Activated naive CD8-positive, alpha-beta T cell treated with anti-CD3 and anti-CD28 coated beads for 36 hours (primary cell): ENCODE measurements at regions not wholly inside any gene's neighbourhood (a gene's known extent, or its start where the extent isn't known, plus 50 kb on each side); places are given as distances from the start of the nearest gene placed in this dataset.

Experiments used
- DNase-seq: peaks from one replicate; pipeline ENCODE4 v3.0.0; 2021
- H3K27ac Mint-ChIP-seq: one replicate; pipeline ENCODE4 v1.8.0; 2022; ENCODE audit warnings: mild to moderate bottlenecking, moderate library complexity, mixed read lengths
- H3K27me3 Mint-ChIP-seq: one replicate; pipeline ENCODE4 v1.8.0; 2022; ENCODE audit warnings: mild to moderate bottlenecking, mixed read lengths
- H3K36me3 Mint-ChIP-seq: one replicate; pipeline ENCODE4 v1.8.0; 2021; ENCODE audit warnings: mild to moderate bottlenecking, mixed read lengths
- H3K4me1 Mint-ChIP-seq: one replicate; pipeline ENCODE4 v1.8.0; 2021; ENCODE audit warnings: mixed read lengths
- H3K4me3 Mint-ChIP-seq: one replicate; pipeline ENCODE4 v1.8.0; 2022; ENCODE audit warnings: mild to moderate bottlenecking, moderate library complexity, mixed read lengths
- H3K9me3 Mint-ChIP-seq: one replicate; pipeline ENCODE4 v1.8.0; 2022; ENCODE audit warnings: mixed read lengths

DNA sequence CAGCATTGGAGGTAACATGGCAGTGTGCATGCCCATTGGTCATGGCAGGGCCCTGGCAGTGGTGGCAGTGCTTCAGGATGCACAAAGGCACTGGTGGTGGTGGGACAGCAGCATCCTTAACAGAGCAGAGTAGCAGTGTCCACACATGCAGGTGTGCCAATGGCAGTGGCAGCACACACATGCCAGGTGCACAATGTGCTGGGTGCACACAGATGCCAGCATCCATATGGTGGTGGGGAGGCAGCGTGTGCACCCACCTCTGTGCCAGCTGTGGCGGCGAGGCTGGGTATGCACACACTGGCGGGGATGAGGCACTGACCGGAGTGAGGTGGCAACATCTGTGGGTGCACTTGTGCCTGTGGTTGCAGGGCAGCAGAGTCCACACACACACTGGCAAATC is 150.6 kb downstream of the SI start:
- H3K27me3 Mint-ChIP-seq, result no peaks in the 10 kb centered on the region
- H3K9me3 Mint-ChIP-seq, result peaks cover 9% of the 10 kb centered on the region
- H3K4me3 Mint-ChIP-seq, result no peak overlapping the region
- H3K36me3 Mint-ChIP-seq, result no peaks in the 10 kb centered on the region
- no peaks in the 10 kb centered on the region for H3K4me1 Mint-ChIP-seq
- H3K27ac Mint-ChIP-seq, result no peak overlapping the region
- no peak for DNase-seq

GRCh38 chr3:164918905-164919304 is 159.4 kb downstream of the SI start:
- H3K27ac Mint-ChIP-seq, result no peak overlapping the region
- no peaks in the 10 kb centered on the region for H3K27me3 Mint-ChIP-seq
- no peak for DNase-seq
- no peak overlapping the region for H3K4me3 Mint-ChIP-seq
- no peaks in the 10 kb centered on the region for H3K36me3 Mint-ChIP-seq
- H3K4me1 Mint-ChIP-seq, result no peaks in the 10 kb centered on the region
- H3K9me3 Mint-ChIP-seq, result peaks cover 8% of the 10 kb centered on the region

DNA sequence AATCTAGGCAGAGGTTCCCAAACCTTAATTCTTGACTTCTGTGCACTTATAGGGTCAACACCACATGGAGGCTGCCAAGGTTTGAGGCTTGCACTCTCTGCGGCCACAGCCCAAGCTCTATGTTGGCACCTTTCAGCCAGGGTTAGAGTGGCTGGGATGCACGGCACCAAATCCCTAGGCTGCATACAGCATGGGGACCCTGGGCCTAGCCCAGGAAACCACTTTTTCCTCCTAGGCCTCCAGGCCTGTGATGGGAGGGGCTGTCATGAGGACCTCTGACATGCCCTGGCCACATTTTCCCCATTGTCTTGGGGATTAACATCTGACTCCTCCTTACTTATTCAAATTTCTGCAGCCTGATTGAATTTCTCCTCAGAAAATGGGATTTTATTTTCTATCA is 165.4 kb downstream of the SI start:
- Mint-ChIP-seq H3K4me1 (no peaks in the 10 kb centered on the region), H3K9me3 (peaks cover 8% of the 10 kb centered on the region), H3K27ac (no peak overlapping the region), H3K27me3 (no peaks in the 10 kb centered on the region), H3K36me3 (no peaks in the 10 kb centered on the region), H3K4me3 (no peak overlapping the region)
- DNase-seq, result no peak

DNA sequence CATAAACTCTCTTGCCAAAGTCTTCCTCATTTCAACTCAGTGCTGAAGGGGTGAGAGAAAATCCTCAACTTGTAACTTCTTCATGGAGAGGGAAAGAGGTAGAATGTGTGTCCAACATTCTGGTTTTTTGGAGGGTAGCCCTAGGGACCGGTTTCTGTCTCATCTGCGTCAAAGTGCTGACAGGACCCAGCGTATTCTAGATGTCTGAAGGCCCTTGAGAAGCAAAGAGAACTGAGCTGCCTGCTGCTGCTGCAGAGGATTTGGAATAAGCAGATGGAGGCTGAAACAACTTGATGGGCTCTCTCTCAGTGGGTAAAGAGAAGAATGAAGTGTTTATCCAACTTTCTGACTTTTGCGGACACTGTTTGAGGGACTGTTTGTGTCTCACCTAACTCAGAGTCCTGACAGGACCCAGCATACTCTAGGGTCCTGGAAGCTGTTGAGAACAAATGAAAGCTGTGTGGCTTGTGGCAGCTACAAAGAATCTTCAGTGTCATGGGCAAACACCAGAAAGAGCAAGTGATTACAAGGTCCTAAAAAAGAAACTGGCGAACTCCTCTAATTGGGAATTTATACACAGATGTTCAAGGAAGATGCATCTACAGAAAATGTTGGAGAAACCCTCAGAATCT is 174.4 kb downstream of the SI start:
- H3K4me3 Mint-ChIP-seq, result no peak overlapping the region
- no peaks in the 10 kb centered on the region for H3K27me3 Mint-ChIP-seq
- H3K27ac Mint-ChIP-seq, result no peak overlapping the region
- no peaks in the 10 kb centered on the region for H3K4me1 Mint-ChIP-seq
- H3K36me3 Mint-ChIP-seq, result no peaks in the 10 kb centered on the region
- DNase-seq, result no peak
- H3K9me3 Mint-ChIP-seq, result peaks cover 5% of the 10 kb centered on the region

GRCh38 chr3:164897342-164897741 is 181.0 kb downstream of the SI start:
- Mint-ChIP-seq H3K27me3 (no peaks in the 10 kb centered on the region), H3K27ac (no peak overlapping the region), H3K9me3 (peaks cover 3% of the 10 kb centered on the region), H3K4me1 (no peaks in the 10 kb centered on the region), H3K36me3 (no peaks in the 10 kb centered on the region), H3K4me3 (no peak overlapping the region)
- DNase-seq, result no peak

- no peak overlapping the region for H3K4me3 Mint-ChIP-seq
- no peak overlapping the region for H3K27ac Mint-ChIP-seq
- DNase-seq, result no peak
Observed at GRCh38 chr3:164890061-164890460, 188.2 kb downstream of the SI start.

DNA sequence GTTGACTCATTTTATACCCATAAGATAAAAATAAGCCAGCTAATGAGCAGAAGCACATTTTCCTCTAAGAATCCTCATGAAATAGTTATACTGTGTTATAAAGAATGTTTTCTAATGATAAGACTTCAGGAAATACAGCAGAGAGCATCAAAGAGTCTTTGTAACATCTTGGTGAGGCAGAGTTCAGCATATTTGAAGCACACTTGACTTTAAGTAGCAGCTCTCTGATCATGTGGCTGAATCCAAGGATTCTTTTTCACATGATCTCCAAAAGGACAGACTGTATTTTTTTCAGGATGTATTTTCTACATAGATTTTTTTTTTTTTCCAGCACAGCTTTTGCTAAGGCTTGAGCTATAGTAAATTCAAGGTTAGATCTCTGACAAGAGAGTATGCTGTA is 195.1 kb downstream of the SI start:
- Mint-ChIP-seq H3K27me3 (no peaks in the 10 kb centered on the region), H3K36me3 (no peaks in the 10 kb centered on the region), H3K27ac (no peak overlapping the region), H3K4me3 (no peak overlapping the region), H3K4me1 (no peaks in the 10 kb centered on the region), H3K9me3 (peaks cover 4% of the 10 kb centered on the region)
- no peak for DNase-seq

More at GRCh38 chr3:164890061-164890460, 188.2 kb downstream of the SI start:
- no peaks in the 10 kb centered on the region for H3K4me1 Mint-ChIP-seq
- H3K9me3 Mint-ChIP-seq, result peaks cover 12% of the 10 kb centered on the region
- no peaks in the 10 kb centered on the region for H3K36me3 Mint-ChIP-seq
- H3K27me3 Mint-ChIP-seq, result no peaks in the 10 kb centered on the region

GRCh38 chr3:164879201-164879600 is 199.1 kb downstream of the SI start:
- H3K4me3 Mint-ChIP-seq, result no peak overlapping the region
- H3K36me3 Mint-ChIP-seq, result no peaks in the 10 kb centered on the region
- H3K4me1 Mint-ChIP-seq, result no peaks in the 10 kb centered on the region
- H3K9me3 Mint-ChIP-seq, result no peaks in the 10 kb centered on the region
- no peaks in the 10 kb centered on the region for H3K27me3 Mint-ChIP-seq
- DNase-seq, result no peak
- H3K27ac Mint-ChIP-seq, result no peak overlapping the region

- Mint-ChIP-seq H3K27ac (no peak overlapping the region), H3K4me3 (no peak overlapping the region), H3K36me3 (no peaks in the 10 kb centered on the region), H3K4me1 (no peaks in the 10 kb centered on the region), H3K27me3 (no peaks in the 10 kb centered on the region), H3K9me3 (peaks cover 2% of the 10 kb centered on the region)
- no peak for DNase-seq
Observed at GRCh38 chr3:164864454-164864853, 213.8 kb downstream of the SI start.

- no peaks in the 10 kb centered on the region for H3K27me3 Mint-ChIP-seq
- no peaks in the 10 kb centered on the region for H3K4me1 Mint-ChIP-seq
- no peaks in the 10 kb centered on the region for H3K9me3 Mint-ChIP-seq
- no peak overlapping the region for H3K27ac Mint-ChIP-seq
- no peak overlapping the region for H3K4me3 Mint-ChIP-seq
- no peaks in the 10 kb centered on the region for H3K36me3 Mint-ChIP-seq
- DNase-seq, result no peak
Observed at GRCh38 chr3:164852866-164853265, 225.4 kb downstream of the SI start.

DNA sequence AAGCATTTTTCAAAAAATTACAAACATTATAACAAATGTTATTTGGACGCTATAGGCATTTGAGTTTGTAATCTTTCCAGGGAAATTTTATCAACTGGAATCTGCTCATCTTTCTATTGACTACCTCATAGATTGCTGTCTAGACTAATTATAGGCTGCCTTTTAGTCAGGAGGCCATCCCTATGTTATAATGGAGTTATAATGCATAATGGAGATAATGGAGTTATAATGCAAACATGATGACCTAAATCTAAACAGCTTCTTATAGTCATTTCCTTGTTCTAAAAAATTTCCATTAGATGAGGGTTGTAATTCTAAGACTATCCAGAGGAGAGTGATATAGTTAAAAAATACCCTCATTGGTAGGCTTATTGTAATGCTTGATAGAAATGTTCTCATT is 226.4 kb downstream of the SI start:
- Mint-ChIP-seq H3K9me3 (no peaks in the 10 kb centered on the region), H3K27ac (no peak overlapping the region), H3K27me3 (no peaks in the 10 kb centered on the region), H3K4me3 (no peak overlapping the region), H3K4me1 (no peaks in the 10 kb centered on the region), H3K36me3 (no peaks in the 10 kb centered on the region)
- no peak for DNase-seq

DNA sequence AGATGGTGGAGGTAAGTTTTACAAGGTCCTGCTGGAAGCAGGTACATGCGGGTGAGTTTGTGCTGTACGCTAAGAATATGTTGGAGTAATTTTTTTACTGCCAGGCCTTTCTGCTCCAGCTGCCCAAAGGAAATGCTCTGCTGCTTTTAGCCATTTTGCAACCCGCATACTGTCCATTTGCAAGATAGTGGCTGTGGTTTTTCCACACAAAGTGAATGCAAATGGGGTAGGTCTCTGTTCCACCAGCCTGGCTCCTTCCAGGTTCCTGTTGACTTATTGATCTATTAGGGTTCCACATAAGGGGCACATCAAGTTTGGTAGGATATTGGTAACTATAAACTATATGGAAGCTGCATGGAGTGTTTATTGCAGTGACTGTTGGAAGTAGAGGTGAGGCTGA is 227.1 kb downstream of the SI start:
- H3K27ac Mint-ChIP-seq, result no peak overlapping the region
- no peak overlapping the region for H3K4me3 Mint-ChIP-seq
- H3K9me3 Mint-ChIP-seq, result no peaks in the 10 kb centered on the region

GRCh38 chr3:164848923-164849322 is 229.4 kb downstream of the SI start:
- no peaks in the 10 kb centered on the region for H3K27me3 Mint-ChIP-seq
- H3K27ac Mint-ChIP-seq, result no peak overlapping the region
- H3K9me3 Mint-ChIP-seq, result no peaks in the 10 kb centered on the region
- H3K36me3 Mint-ChIP-seq, result no peaks in the 10 kb centered on the region
- DNase-seq, result no peak
- no peak overlapping the region for H3K4me3 Mint-ChIP-seq
- no peaks in the 10 kb centered on the region for H3K4me1 Mint-ChIP-seq

More for the DNA sequence above, 227.1 kb downstream of the SI start:
- no peaks in the 10 kb centered on the region for H3K36me3 Mint-ChIP-seq
- DNase-seq, result no peak
- no peaks in the 10 kb centered on the region for H3K27me3 Mint-ChIP-seq
- H3K4me1 Mint-ChIP-seq, result no peaks in the 10 kb centered on the region

GRCh38 chr3:164845739-164846138 is 232.6 kb downstream of the SI start:
- H3K4me3 Mint-ChIP-seq, result no peak overlapping the region
- no peaks in the 10 kb centered on the region for H3K9me3 Mint-ChIP-seq
- H3K27ac Mint-ChIP-seq, result no peak overlapping the region
- no peak for DNase-seq
- H3K4me1 Mint-ChIP-seq, result no peaks in the 10 kb centered on the region
- H3K27me3 Mint-ChIP-seq, result no peaks in the 10 kb centered on the region
- H3K36me3 Mint-ChIP-seq, result no peaks in the 10 kb centered on the region

DNA sequence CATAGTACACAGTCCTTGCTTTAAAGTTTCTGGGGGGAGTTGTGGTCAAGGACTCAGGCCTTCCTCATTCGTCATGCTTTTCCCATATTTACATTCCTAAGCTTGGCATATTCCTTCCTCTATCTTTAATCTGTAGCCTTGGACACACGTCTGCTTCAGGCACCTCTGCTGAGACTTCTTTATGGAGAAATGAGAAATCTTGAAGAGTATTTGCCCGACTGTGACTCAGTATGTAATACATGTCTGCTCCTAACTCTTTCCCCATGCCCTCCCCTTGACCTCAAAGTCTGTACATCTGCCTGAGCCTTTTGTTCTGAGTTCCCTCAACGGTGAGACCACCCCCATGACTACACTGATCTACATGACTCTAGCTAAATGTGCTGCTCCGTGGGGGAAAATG is 246.1 kb downstream of the SI start:
- Mint-ChIP-seq H3K4me3 (no peak overlapping the region), H3K4me1 (no peaks in the 10 kb centered on the region), H3K27me3 (no peaks in the 10 kb centered on the region), H3K27ac (no peak overlapping the region), H3K9me3 (peaks cover 5% of the 10 kb centered on the region), H3K36me3 (no peaks in the 10 kb centered on the region)
- DNase-seq, result no peak

- Mint-ChIP-seq H3K27ac (no peak overlapping the region), H3K9me3 (no peaks in the 10 kb centered on the region), H3K4me1 (no peaks in the 10 kb centered on the region), H3K36me3 (no peaks in the 10 kb centered on the region), H3K4me3 (no peak overlapping the region), H3K27me3 (no peaks in the 10 kb centered on the region)
- DNase-seq, result no peak
Observed at GRCh38 chr3:164818318-164818717, 260.0 kb downstream of the SI start.

DNA sequence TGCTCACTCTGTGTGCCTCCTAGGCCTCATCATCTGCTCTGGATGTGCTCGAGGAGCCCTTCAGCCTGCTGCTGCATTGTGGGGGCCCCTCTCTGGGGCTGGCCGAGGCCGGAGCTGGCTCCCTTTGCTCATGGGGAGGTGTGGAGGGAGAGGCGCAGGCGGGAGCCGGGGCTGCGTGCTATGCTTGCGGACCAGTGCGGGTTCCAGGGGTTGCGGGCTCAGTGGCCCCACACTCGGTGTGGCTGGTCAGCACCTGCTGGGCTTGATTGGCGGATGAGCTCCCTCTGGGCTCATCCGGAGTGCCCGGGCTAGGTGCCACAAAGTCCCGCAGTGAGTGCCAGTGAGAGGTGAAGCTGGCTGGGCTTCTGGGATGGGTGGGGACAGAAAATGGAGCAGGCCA is 264.2 kb downstream of the SI start:
- Mint-ChIP-seq H3K27ac (no peak overlapping the region), H3K9me3 (peaks cover 2% of the 10 kb centered on the region), H3K4me1 (no peaks in the 10 kb centered on the region), H3K27me3 (no peaks in the 10 kb centered on the region), H3K4me3 (no peak overlapping the region), H3K36me3 (no peaks in the 10 kb centered on the region)
- DNase-seq, result no peak
